GM18499 (cell line): ENCODE measurements at regions not wholly inside any gene's neighbourhood (a gene's known extent, or its start where the extent isn't known, plus 50 kb on each side); places are given as distances from the start of the nearest gene placed in this dataset.

Experiments used
- ATAC-seq: cut with Tn5 transposase; IDR thresholded peaks from one replicate; pipeline ENCODE4 v1.9.1; 2021; ENCODE audit warnings: moderate number of reproducible peaks; ENCODE audit not compliant: insufficient read depth, unreplicated experiment

DNA sequence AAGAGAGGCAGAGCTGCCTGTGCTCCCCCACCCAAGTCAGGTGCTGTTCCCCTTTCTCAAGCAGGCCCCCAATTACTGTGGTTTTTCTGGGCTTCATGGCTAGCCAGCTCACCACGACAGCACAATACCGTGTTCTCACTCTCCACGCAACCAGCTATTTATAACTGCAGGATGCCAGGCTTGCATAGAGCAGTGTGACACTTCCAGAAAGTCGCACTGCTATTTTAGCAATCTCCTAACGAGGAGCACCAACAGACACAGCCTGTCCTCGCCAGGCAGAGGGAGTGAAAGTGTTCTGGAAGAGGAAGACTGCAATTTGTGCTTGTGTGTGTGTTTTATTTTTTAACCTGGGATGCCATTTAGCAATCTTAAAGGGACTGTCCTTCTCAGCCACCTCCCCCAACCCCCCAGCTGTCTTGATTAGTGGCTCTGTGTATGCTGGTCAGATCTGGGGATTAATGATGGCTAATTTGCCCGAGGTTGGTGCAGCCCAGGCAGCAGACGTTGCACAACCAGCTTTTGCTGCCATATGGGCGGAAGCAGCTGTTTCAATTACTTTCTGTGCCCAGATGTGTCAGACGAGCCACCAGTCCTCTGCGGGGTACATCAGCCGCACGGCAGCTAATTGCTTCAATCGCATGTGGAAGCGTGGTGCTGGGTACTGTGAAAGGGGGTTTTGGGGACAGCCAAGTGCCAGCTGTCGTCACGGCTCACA, 268.0 kb upstream of the ARRDC4 start:
- ATAC-seq = no peak

DNA sequence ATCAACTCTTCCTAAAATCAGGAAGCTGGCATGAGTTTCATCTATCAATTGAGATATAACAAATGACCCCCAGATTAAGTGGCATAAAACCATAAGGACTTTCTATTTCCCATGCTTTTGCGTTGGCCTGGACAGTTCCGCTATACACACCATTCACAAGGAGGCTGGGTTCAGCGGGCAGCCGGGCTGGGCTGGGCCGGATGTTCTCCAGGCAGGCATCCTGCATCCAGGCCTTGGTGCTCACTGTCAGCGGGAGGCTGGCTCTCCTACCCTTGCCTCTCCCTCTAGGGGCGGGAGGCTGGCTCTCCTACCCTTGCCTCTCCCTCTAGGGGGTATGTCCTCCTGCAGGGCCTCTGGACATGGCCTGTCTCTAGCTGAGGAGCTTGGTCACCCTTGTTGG, 266.0 kb upstream of the ARRDC4 start:
- ATAC-seq = no peak

DNA sequence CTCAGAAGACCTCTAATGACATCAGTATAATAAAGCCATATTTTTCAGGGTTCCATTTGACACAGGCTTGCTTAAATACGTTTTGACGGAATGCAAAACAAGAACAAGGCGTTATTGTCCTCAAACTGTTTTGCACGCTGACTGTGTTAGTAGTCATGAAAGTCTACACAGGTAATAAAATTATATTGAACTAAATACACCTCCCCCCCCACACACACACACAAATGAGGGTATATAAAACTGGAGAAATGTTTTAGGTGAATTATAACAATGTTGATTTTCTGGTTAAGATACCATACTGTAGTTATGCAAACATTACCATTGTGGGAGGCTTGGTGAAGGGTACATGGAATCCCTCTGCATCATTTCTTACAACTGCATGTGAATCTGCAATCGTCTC, 257.1 kb upstream of the ARRDC4 start:
- no peak for ATAC-seq

DNA sequence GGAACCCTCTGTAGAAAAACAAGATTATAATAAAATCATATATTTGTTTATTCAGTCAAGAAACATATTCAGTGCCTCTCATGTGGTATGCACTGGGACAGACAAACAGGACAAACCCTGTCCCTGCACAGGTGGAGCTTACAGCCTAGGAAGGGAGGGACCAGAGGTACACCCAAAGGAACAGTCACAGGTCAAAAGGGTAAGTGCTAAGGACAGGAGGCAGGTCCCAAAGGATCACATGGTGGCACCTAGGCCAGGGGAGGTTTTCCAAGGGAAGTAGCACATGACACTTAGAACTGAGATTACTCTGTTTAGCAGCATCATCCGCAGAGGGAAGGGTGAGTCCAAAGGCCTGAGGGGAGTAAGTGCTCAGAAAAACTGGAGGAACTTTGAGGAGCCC, 254.4 kb upstream of the ARRDC4 start:
- ATAC-seq = no peak

DNA sequence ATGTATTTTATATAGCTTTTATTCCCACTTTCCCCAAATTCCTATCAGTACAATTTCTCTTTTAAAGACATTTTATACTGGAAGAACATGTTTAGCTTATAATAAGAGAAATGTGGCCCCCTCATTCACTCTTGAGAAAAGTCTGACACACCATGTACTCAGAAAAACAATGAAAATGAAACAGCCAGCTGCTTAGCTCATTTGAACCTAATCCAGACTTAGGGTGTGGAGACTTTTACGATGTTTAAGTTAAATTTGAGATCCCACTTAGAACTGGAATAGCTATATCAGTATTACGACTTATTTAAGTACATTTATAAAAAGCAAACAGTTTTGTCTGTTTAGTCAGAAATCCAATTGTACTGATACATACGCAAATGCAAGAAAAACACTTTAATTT, 252.3 kb upstream of the ARRDC4 start:
- no peak for ATAC-seq

DNA sequence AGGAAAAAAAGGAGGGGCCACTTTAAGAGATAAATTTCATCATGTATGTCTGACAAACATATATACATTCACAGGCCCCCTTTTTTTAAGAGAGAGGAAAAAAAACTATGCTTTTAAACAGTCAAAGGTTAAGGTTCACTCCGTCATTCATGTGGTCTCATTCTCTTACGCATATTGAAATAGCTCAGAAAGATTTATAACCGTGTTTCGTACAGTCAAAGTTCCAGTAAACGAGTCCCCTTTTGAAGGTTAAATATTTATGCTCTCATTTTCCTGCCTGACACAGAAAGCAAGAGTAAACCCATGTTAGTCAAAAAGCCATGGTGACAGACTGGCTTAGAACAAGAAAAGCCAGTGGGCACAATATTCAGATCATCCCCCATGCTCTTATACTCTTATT, 248.0 kb upstream of the ARRDC4 start:
- no peak for ATAC-seq

DNA sequence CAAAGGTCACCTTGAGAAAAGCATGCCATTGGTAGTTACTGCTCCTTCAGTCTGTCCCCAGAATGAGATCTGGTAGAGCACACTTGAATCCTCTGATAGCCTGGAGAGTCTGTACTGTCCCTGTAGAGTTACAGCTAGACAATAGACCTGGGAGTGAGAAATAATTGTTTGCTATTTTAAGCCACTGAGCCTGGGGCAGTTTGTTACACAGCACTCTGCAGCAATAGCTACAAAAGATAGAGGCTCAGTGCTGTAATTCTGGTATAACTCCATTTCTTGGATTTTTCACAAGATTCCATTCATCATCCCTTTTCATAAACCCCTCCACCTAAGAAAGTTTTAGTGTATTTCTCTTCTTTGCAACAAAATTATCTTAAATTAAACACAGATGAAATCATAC, 242.7 kb upstream of the ARRDC4 start:
- no peak for ATAC-seq

DNA sequence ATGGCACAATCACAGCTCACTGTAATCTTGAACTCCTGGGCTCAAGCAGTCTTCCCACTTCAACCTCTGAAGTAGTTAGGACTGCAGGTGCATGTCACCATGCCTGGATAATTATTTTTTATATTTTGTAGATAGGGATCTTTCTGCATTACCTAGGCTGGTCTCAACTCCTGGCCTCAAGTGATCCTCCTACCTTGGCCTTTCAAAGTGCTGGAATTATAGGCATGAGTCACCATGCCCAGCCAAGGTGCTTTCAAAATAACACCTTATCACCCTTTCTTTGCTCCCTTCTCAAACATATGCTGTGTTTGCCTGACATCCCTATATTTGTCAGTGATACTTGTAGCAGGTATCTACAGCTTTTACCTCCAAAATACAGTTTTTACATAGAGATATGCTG, 242.0 kb upstream of the ARRDC4 start:
- no peak for ATAC-seq

DNA sequence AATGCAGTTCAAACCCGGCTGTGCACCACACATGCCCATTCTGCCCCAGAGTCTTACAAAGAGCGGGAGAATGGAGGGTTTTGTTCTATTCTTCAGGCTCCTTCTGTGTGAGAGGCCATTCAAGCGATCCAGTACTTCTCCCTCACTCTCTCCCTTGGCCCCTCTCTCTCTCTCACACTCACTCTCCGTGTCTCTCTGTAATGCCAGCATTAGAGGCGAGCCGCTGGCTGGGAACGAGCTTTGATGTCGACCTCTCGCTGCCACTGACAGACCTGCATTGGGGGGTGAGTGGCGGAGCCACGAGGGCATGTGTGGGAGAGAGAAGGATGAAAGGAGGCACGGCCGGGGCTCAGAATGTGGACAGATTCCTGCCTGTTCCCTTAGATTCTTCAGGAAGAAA, 231.7 kb upstream of the ARRDC4 start:
- ATAC-seq = no peak

DNA sequence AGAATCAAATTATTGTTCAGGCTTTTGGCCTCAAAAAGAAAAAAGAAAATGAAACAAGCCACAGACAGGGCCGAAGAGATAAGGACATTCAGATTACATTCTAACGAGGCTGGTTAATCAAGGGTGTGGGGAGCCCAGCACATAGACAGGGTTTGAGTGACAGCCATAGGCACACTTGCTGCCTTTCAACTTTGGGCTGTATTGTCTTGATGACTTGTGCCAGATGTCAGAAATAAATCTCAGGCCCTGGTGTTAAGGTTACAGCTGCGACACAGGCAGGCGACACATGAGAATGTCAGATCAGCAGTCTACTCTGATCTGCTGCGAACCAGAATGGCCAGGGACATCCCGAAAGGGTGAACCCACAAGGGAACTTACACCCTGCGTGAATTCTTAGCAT, 231.2 kb upstream of the ARRDC4 start:
- ATAC-seq = no peak

DNA sequence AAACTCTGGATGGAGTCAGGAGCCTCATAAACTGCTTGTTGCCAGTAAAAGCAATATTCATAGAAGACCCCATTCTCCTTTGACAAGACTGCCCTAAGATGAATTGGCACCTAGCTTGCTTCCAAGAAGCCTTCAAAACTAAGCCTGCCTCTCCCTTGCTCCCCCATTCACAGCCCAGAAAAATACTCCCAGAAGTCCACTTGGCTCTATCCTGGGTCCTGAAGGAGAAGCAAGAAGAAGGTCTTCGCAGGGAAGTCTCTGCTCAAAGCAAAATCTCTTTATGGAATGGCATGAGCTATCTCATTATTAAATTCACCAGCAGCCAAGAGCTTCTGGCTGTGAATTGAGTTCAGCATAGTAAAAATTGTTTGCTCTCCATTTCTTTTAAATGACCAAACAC, 230.2 kb upstream of the ARRDC4 start:
- no peak for ATAC-seq

DNA sequence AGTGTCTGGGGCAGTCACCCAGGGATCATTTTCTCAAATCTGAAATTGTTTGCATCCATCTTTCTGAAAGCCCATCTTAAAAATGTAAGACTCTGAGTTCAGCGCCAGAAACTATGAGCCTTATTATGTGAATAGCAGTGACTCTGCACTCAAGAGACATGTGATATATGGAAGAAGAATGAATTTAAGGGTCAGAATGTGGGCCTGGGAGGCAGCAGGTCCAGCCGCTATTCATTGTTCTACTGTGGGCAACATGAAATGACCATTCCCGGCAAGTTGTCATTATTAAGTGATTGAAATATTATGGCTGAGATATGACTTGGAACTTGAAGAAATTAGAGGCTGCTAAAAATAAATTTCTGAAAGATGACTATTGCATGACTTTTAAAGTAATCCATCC, 228.6 kb upstream of the ARRDC4 start:
- no peak for ATAC-seq

DNA sequence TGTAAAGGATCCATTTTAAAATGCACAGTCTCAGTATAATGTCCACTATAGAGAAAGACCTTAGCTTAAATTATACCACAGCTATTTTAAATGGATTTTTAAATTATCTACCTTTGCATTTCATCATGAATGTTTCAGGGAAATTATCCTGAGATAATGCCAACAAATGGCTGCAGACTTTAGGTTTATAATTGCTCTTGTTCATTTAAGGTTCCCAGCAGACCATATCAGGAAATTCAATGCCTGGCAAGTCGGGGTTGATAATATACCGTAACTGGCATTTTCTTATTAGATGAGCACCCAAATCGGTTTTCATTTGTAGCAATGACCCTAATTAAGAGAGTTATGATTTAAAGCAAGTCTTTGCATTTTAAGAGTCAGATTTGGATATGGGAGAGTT, 227.1 kb upstream of the ARRDC4 start:
- ATAC-seq = no peak

DNA sequence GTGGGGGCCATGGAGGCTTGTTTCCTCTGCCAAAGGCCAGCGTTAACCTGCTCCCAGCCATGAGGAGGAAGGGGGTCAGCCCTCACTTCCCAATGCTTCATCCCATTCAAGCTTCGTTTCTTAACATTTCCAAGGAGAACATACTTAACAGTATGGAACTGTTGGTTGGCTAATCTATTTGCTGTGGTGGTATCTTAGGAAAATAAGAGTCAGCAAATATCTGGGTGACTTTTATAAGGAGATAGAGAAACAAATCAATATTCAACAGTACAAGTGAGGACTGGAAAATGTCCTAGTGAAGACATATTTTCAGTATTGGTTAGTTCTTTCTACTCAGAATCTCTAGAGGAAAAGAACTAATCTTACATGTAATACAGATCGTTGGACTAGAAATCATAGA, 223.8 kb upstream of the ARRDC4 start:
- no peak for ATAC-seq

DNA sequence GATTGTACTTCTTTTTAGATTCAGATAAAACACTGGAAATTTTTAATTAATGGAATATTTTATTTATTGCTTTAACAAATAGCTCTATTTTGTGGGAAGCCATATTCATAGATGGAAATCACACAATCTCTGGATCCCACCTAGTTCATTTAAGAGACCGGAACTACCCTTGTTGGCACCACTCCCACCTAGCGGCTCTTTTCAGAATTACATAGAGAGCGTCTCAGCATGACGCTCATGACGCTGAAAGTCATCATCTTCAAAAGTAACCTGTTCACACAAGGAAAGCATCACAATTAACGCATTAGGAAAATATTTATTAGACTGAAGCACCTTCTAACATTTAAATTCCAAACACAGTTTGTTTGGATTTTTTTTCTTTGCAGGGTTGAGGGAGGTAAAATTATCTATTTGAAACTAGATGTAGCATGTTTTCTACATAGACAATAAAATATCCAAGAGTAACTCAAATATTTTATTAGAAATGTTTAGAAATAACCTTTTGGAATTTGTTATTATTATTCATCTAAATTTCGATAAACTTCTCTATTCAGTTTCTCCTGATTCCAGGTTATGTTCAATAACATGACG, 214.9 kb upstream of the ARRDC4 start:
- ATAC-seq = peak; percentile 94

DNA sequence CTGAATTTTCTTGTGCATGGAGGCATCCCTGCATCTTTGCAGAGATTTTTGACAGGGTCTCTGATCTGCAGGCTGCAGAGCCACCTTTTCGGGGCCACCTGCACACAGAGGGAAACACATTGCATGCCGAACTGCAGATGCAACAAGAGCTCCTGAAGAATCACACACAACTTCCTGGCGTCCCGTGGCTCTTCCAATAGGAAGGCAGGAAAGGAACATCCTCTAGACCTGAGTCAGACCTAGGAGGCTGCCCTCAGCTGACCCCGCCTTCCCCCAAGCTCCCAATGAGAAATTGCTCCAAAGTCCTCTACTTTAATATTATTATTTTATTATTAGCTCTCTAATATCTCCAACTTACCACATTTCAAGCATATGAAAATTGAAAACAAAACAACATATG, 213.2 kb upstream of the ARRDC4 start:
- ATAC-seq = no peak

DNA sequence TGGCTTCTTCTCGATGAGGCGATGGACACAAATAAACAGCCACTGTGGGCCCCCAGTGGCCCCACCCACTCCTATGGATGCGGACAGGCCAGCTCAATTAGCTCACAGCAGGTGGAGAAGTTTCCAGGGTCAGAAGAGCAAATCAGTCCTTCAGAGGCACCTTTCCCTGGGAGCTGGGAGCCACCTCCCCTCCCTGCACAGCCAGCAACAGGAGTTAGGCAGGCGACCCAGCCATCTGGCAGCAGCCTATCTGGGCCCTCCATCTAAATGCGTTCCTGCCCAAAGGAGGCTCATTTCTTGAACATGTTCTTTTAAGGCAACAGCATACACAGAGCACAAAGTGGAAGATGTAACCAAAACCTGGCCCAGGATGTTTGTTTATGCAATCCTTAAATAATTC, 211.9 kb upstream of the ARRDC4 start:
- no peak for ATAC-seq

DNA sequence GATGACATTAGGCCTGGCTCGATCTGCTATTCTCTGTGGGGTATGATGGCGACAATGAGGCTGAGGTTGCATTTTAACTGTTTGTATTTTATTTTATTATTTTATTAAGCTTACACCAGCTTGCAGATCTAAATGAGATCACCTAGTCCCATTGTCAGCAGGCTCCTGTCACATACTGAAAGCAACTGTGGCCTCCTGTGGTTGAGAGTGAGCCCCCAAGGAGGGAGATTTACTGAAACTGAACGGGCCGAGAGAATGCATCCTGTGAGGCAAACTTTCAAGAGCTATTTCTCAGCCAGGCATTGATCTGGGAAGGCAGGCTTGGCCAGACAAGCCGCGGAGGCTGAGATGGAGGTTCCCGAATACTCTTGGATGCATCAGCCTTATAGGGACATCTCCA, 210.4 kb upstream of the ARRDC4 start:
- ATAC-seq = no peak

DNA sequence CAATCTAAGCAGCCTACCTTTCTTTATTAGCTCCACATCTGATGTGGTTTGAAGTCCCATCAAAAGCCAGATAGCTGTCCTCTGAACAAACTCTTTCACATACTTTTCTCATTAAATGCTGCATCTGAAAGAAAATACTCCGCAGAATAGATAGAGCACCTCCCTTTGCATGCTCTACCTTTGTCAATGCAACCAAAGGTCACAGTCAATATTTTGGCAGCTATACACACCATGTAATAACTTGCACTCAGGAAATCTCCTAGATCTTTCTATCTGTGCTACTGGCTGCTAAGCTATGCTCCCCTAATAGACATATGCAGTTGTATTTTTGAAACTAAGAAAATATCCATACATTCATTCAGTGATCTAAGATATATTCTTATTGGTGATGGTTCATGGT, 204.8 kb upstream of the ARRDC4 start:
- no peak for ATAC-seq

DNA sequence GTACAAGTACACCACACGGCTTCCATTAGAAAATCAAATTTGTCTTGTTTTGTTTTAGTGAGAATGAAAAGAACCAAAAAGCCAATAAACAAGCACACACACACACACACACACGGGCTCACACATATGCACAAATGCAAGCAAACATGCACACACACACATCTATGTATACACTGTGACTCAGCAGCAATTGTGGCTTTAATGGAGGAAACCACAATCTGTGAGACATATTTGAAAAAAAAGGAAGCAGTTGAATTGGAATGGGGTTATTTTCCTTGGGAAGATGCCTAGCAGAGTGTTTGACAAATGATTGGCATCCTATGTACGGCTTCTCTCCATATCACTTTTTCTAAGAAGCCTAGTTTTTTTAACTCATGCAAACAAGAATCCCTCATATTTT, 201.1 kb upstream of the ARRDC4 start:
- ATAC-seq = no peak

DNA sequence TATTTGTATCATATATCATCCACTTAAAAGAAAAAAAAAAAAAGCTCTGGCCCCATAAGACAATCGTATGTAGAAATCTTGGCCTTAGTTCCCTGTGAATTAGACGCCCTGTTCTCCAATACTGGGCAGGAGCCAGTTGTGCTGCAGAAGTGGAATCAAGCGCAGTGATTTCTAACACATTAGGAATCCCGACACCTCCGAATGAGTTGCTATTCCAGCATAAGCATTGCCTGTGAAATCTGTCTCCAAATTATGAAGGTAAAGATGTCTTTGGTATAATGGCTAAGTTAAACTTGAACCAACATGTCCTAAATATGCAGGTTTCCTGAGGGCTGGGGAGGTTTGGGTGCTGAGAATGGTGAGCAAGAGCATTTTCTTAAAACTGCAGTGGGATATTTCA, 199.4 kb upstream of the ARRDC4 start:
- no peak for ATAC-seq

DNA sequence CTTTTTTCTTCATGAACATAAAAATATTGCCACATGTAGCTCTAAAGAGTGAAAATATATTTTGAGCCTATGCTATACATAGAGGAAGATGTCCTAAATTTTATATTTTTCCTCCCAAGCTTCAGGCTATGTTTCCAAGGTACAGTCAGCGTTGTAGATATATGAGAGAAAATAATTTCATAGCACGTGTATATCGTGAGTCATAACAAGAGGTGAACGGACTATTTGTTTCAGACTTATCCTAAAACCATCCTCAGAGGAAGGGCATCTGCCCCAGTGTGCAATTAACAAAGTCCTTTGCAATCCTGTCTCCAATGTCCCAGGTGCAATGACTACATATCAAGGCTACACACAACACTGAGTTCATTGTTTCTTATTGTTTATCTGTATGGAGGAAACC, 177.3 kb upstream of the ARRDC4 start:
- no peak for ATAC-seq

DNA sequence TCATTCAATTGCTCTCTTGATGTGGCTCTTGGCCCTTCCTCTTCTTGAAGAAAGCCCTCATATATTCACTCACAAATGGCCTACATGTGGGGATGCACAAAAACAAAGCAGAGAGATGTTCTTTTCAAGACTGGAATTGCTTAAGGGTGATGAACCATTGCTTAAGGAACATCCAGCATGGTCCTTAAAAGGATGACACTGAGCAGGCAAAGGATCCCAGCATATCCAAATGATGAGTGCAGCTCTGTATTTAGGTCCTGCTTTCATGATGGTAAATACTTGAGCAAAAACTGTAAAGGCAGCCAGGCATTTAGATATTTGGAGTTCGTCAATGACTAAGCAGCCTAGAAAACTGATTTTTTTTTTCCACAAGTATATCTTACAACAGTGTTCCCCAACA, 173.8 kb upstream of the ARRDC4 start:
- no peak for ATAC-seq
